DMS114 treated with DMSO at 0.1 percent for 48 hours (cell line): ENCODE measurements at regions not wholly inside any gene's neighbourhood (a gene's known extent, or its start where the extent isn't known, plus 50 kb on each side); places are given as distances from the start of the nearest gene placed in this dataset.

ENCODE experiments used
- DNase-seq: peaks from one replicate; lab custom pipeline; 2025; ENCODE audit not compliant: unreplicated experiment; lab: John Stamatoyannopoulos, UW

DNA sequence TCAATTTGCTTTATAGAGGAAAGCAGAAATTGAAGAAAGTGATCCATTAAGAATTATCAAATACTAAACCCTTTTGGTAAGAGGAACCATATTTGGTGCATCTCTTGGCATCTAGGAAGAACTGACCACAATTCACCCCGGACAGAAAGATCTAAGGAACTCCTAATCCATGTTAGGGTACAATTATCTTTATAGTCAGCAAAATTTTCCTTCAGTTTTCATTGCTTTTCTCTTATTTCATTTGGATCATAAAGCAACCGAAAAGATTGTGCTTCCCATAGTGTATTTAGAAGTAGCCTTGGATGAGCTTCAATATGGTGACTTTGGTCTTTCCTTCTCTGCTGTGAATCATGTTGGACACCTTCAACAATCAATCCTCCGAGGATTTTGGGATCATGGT lies 50.1 kb upstream of the IGFBP5 start:
- no peak for DNase-seq
